Adrenal gland (tissue), 9 donors: ENCODE measurements at regions not wholly inside any gene's neighbourhood (a gene's known extent, or its start where the extent isn't known, plus 50 kb on each side); places are given as distances from the start of the nearest gene placed in this dataset.
"Not testable (repeated sequence)": the region's sequence is repeated elsewhere in the genome, so short reads cannot be mapped to it uniquely, and the experiment has no call there.

Experiments used
- DNase-seq, 7 donors: peaks; one replicate each; pipeline ENCODE4 v3.0.0-alpha.2; 2019 to 2020
- H3K27ac ChIP-seq, 5 donors: fragments of 200-600 bp; sonication (generic) in 4 of 5; 1 replicate in 3 of 5; 2 replicates in 2 of 5; pipeline versions ENCODE4 v1.5.1 to v1.8.0; 2016 to 2020; ENCODE audit warnings: mild to moderate bottlenecking in 1 of 5
- H3K27me3 ChIP-seq: fragments of 200-600 bp; 2 replicates; pipeline ENCODE4 v1.8.0; 2021
- H3K36me3 ChIP-seq, 2 donors: fragments of 200-600 bp; replicated peaks in 1 of 2; 1 replicate in 1 of 2; 2 replicates in 1 of 2; pipeline versions ENCODE4 v1.5.1 to v1.8.0; 2018 to 2022
- H3K4me1 ChIP-seq, 2 donors: fragments of 200-600 bp; replicated peaks in 1 of 2; 1 replicate in 1 of 2; 2 replicates in 1 of 2; pipeline versions ENCODE4 v1.5.1 to v1.8.0; 2018 to 2021
- H3K4me3 ChIP-seq, 4 donors: fragments of 200-600 bp; sonication (generic) in 3 of 4; one replicate each; pipeline ENCODE4 v1.5.1; 2016 to 2018
- H3K9me3 ChIP-seq, 3 donors: fragments of 200-600 bp; sonication (generic) in 1 of 3; replicated peaks in 1 of 3; 1 replicate in 2 of 3; 2 replicates in 1 of 3; pipeline versions ENCODE4 v1.5.1 to v1.8.0; 2016 to 2021
- CTCF ChIP-seq, 6 experiments: fragments of 450-650 bp in 4 of 6; fragments of 200-600 bp in 2 of 6; sonication (generic) in 1 of 6; IDR thresholded peaks; 1 replicate in 5 of 6; 2 replicates in 1 of 6; pipeline versions ENCODE4 v1.5.1 to v1.8.0; 2016 to 2021; ENCODE audit warnings: antibody characterized with exemption in 6 of 6, mild to moderate bottlenecking in 2 of 6, moderate library complexity in 1 of 6
- POLR2A ChIP-seq, 2 donors: fragments of 450-650 bp; IDR thresholded peaks; one replicate each; pipeline ENCODE4 v1.6.1; 2017; ENCODE audit warnings: antibody characterized with exemption in 2 of 2, mild to moderate bottlenecking in 2 of 2, moderate library complexity in 1 of 2
- WGBS, 4 donors: extraction: QIAGEN DNeasy Blood & Tissue Kit in 2 of 4; methylation state at CpG; one replicate each; pipeline versions ENCODE4 v1.1.5 to v1.1.7; 2013 to 2017; 5-methylcytosine and 5-hydroxymethylcytosine counted together
- intact Hi-C, 2 donors: fragments of 100-400 bp; cut with DNase I; formaldehyde crosslinking; loops; one replicate each; pipeline versions ENCODE4 v1.14.1 to v1.15.0; 2022 to 2023
- donor health status: healthy with polysubstance abuse.
- donor health status: Bipolar disorder and iron deficiency.
- donor health status: DM: yes; HTN: yes; CAD: no.
- donor health status: DM: no; HTN: no; CAD: no.
- donor health status: DM: no; HTN: no; CAD: no.

GRCh38 chr1:209191262-209191634, 392.3 kb upstream of the CAMK1G start:
- WGBS, 4 donors = 71 to 88% (median 80%) methylated on average over 1 of the region's 1 CpG
- no peaks in the 10 kb centered on the region for H3K27me3 ChIP-seq
- no peak overlapping the region for H3K4me3 ChIP-seq
- peaks cover 0 to 6% (median 1%) of the 10 kb centered on the region in 3 donors for H3K9me3 ChIP-seq
- no peaks in the 10 kb centered on the region for H3K36me3 ChIP-seq
- H3K27ac ChIP-seq = no peak overlapping the region
- intact Hi-C loops = loop anchor here in 1 of 2 donors (5.0 kb wide), 1 partner anchor 539 kb away; no protein-coding TSS in a partner anchor
- no peak for TF ChIP-seq CTCF (IDR thresholded peaks at IDR 0.05)
- no peak for TF ChIP-seq POLR2A (IDR thresholded peaks at IDR 0.05)
- H3K4me1 ChIP-seq = no peaks in the 10 kb centered on the region
- no peak for DNase-seq

DNA sequence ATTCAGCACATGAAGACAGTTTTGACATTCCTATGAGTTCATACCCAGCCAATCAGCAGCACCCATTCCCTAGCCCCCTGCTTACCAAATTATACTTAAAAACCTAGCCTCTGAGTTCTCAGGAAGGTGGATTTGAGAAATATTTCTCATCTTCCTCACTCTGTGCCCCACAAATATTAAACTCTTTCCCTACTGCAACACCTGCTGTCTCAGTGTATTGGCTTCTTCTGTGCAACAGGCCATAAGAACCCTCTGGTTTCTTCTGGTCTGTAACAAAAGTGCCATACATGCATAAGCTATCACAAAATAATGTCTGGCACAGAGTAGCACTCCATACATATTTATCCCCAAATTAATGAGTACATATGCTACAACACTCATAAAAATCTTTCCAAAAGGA, 387.4 kb upstream of the CAMK1G start:
- no peaks in the 10 kb centered on the region for H3K36me3 ChIP-seq
- DNase-seq = no peak
- no peak for TF ChIP-seq CTCF (IDR thresholded peaks at IDR 0.05)
- no peak for TF ChIP-seq POLR2A (IDR thresholded peaks at IDR 0.05)
- H3K27ac ChIP-seq = no peak overlapping the region
- peaks cover 0 to 12% (median 6%) of the 10 kb centered on the region in 3 donors for H3K9me3 ChIP-seq
- intact Hi-C loops = no loop called here
- H3K4me1 ChIP-seq = no peaks in the 10 kb centered on the region
- no peak overlapping the region for H3K4me3 ChIP-seq
- no peaks in the 10 kb centered on the region for H3K27me3 ChIP-seq

DNA sequence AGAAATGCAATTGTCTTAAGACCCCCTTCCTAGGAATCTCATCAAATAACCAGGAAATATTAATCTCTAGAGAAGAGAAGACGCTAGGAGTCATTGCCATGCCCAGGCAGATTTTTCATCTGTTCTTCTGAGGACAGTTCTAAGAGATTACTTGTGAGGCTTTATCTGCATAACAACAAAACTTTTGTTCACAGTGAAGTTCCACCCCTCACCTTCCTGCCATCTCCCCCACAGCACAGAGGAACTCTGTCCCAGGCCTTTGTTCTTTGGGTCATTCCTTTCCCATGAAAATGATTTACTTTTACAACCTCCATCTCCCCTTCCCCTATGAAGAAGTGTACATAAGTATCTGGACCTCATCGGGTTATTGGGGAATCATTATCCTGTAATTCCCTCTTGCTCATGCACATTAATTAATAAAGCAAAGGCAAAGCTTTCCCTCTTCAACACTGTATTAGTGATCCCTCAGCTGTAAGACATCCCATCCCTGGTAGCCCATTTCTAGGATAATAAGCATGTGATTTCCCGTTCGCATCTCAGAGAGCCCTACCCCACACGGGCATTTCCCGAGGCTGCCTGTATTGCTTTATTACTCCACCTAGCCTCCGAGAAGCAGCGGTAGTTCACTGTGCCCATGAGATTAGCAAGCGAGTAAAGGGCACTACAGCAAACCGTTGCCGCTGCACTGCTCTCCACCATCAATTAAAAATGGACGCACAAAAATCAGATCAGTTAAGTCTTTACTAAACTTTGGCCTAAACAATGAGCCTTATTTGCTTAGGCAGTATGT, 384.4 kb upstream of the CAMK1G start:
- no peaks in the 10 kb centered on the region for H3K4me1 ChIP-seq
- no peak overlapping the region for H3K27ac ChIP-seq
- H3K9me3 ChIP-seq = peaks cover 0 to 12% (median 6%) of the 10 kb centered on the region in 3 donors
- intact Hi-C loops = no loop called here
- no peaks in the 10 kb centered on the region for H3K36me3 ChIP-seq
- DNase-seq = no peak
- TF ChIP-seq POLR2A (IDR thresholded peaks at IDR 0.05) = no peak
- TF ChIP-seq CTCF (IDR thresholded peaks at IDR 0.05) = no peak
- peaks cover 4% of the 10 kb centered on the region for H3K27me3 ChIP-seq
- H3K4me3 ChIP-seq = no peak overlapping the region
- 43 to 57% (median 53%) methylated on average over 8 to 12 of the region's 12 CpGs for WGBS, 4 donors

- H3K36me3 ChIP-seq = no peaks in the 10 kb centered on the region
- intact Hi-C loops = loop anchor here in 1 of 2 donors (10.0 kb wide), 1 partner anchor 155 kb away; no protein-coding TSS in a partner anchor
- 10 to 26% (median 20%) methylated on average over 4 of the region's 4 CpGs for WGBS, 4 donors
- no peak overlapping the region for H3K27ac ChIP-seq
- TF ChIP-seq CTCF (IDR thresholded peaks at IDR 0.05) = no peak
- TF ChIP-seq POLR2A (IDR thresholded peaks at IDR 0.05) = no peak
- no peaks in the 10 kb centered on the region for H3K4me1 ChIP-seq
- peaks cover 0 to 12% (median 6%) of the 10 kb centered on the region in 3 donors for H3K9me3 ChIP-seq
- peaks cover 4% of the 10 kb centered on the region for H3K27me3 ChIP-seq
- peak in 2 of 7 donors; percentile 13 to 16 for DNase-seq
- H3K4me3 ChIP-seq = no peak overlapping the region
Observed at GRCh38 chr1:209199822-209200221, 383.7 kb upstream of the CAMK1G start.

DNA sequence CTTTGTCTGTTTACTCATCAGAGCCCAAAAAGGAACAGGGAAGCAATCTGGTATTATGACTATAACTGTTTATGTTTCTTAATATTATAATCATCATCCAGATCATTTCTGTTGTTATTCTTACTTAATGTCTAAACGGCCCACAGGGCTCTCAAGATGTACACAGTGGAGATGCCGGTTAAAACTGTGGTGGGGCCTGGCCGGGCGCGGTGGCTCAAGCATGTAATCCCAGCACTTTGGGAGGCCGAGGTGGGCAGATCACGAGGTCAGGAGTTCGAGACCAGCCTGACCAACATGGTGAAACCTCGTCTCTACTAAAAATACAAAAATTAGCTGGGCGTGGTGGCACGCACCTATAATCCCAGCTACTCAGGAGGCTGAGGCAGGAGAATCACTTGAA, 381.2 kb upstream of the CAMK1G start:
- intact Hi-C loops = loop anchor here in 1 of 2 donors (10.0 kb wide), 1 partner anchor 152 kb away; no protein-coding TSS in a partner anchor
- H3K36me3 ChIP-seq, H3K9me3 ChIP-seq, H3K4me1 ChIP-seq, H3K27ac ChIP-seq, DNase-seq, H3K4me3 ChIP-seq, H3K27me3 ChIP-seq: not testable (repeated sequence)
- 59 to 80% (median 77%) methylated on average over 11 of the region's 11 CpGs for WGBS, 4 donors
